Caco-2 (cell line): ENCODE measurements at regions not wholly inside any gene's neighbourhood (a gene's known extent, or its start where the extent isn't known, plus 50 kb on each side); places are given as distances from the start of the nearest gene placed in this dataset.

Experiments used
- BruUV-seq: library from RNA; stranded (reverse); fragments of 400-500 nt; replicated peaks from 2 replicates; lab custom pipeline; 2021; lab: Mats Ljungman, UMichigan
- CTCF ChIA-PET: fragments of 300-600 bp; sonication (Branson Sonifier 250); formaldehyde crosslinking; loops from one replicate; lab custom pipeline; 2022; ENCODE audit warnings: antibody characterized with exemption; lab: Charles Lee
- POLR2A ChIA-PET: fragments of 300-600 bp; sonication (Branson Sonifier 250); formaldehyde crosslinking; loops from one replicate; lab custom pipeline; 2022; ENCODE audit warnings: antibody characterized with exemption; lab: Charles Lee
- DNase-seq, 2 experiments: peaks; one replicate each; pipeline versions ENCODE4 v3.0.0 to v3.0.0-alpha.2; 2020 to 2022
- H3K27me3 ChIP-seq: replicated peaks from 2 replicates; pipeline ENCODE4 v1.6.0; 2011; ENCODE audit warnings: low read length; ENCODE audit not compliant: control insufficient read depth, insufficient read depth
- H3K36me3 ChIP-seq: 2 replicates; pipeline ENCODE4 v1.5.1; 2011; ENCODE audit warnings: low read length; ENCODE audit not compliant: control insufficient read depth, insufficient read depth
- H3K4me1 ChIP-seq: fragments of 250-450 bp; sonication (Bioruptor Pico); 2 replicates; pipeline ENCODE4 v1.5.1; 2020; ENCODE audit warnings: mild to moderate bottlenecking
- H3K4me3 ChIP-seq: 2 replicates; pipeline ENCODE4 v1.5.1; 2011; ENCODE audit warnings: low read depth, mild to moderate bottlenecking, control low read depth, low read length
- H3K9me3 ChIP-seq: fragments of 250-450 bp; sonication (Bioruptor Pico); 2 replicates; pipeline ENCODE4 v1.5.1; 2020; ENCODE audit warnings: mild to moderate bottlenecking, moderate library complexity
- H3K27ac Mint-ChIP-seq: one replicate; pipeline ENCODE4 v1.8.0; 2022; ENCODE audit warnings: mixed read lengths; ENCODE audit not compliant: unreplicated experiment
- H3K27me3 Mint-ChIP-seq: one replicate; pipeline ENCODE4 v1.8.0; 2022; ENCODE audit warnings: mixed read lengths; ENCODE audit not compliant: insufficient read depth, unreplicated experiment
- H3K36me3 Mint-ChIP-seq: one replicate; pipeline ENCODE4 v1.8.0; 2022; ENCODE audit warnings: mild to moderate bottlenecking, mixed read lengths; ENCODE audit not compliant: insufficient read depth, unreplicated experiment
- H3K4me1 Mint-ChIP-seq: one replicate; pipeline ENCODE4 v1.8.0; 2022; ENCODE audit warnings: low read depth, mixed read lengths; ENCODE audit not compliant: unreplicated experiment
- H3K4me3 Mint-ChIP-seq: one replicate; pipeline ENCODE4 v1.8.0; 2022; ENCODE audit warnings: mild to moderate bottlenecking, moderate library complexity, mixed read lengths; ENCODE audit not compliant: unreplicated experiment
- H3K9me3 Mint-ChIP-seq: one replicate; pipeline ENCODE4 v1.8.0; 2022; ENCODE audit warnings: mixed read lengths; ENCODE audit not compliant: unreplicated experiment
- intact Hi-C: fragments of 100-400 bp; cut with micrococcal nuclease; formaldehyde crosslinking; loops from one replicate; pipeline ENCODE4 v1.10.0; 2022; ENCODE audit not compliant: unreplicated experiment
- TF ChIP-seq, protein P1 (sequence below), 2 experiments: fragments of 200-600 bp in 1 of 2; IDR thresholded peaks; 1 replicate in 1 of 2; 2 replicates in 1 of 2; pipeline versions ENCODE4 v1.5.1 to v1.8.0; 2011 to 2022; ENCODE audit warnings: antibody characterized with exemption in 1 of 2, control low read depth in 1 of 2, inconsistent platforms in 1 of 2, low read depth in 1 of 2, low read length in 1 of 2, mild to moderate bottlenecking in 1 of 2, moderate library complexity in 1 of 2; ENCODE audit not compliant: insufficient read depth in 1 of 2, severe bottlenecking in 1 of 2, unreplicated experiment in 1 of 2

- H3K27ac Mint-ChIP-seq: no peak overlapping the region
- Histone ChIP-seq H3K27me3 (no peaks in the 10 kb centered on the region), H3K4me3 (no peak overlapping the region), H3K36me3 (no peaks in the 10 kb centered on the region), H3K9me3 (no peaks in the 10 kb centered on the region), H3K4me1 (peaks cover 19% of the 10 kb centered on the region)
- no peaks in the 10 kb centered on the region for H3K9me3 Mint-ChIP-seq
- ChIA-PET CTCF (interaction anchor here (0.6 to 1.6 kb wide), 4 partner anchors 9 to 188 kb away, joined by 3 to 12 read pairs (median 6); no protein-coding TSS in a partner anchor), POLR2A (no interaction called here)
- TF ChIP-seq, protein P1, sequence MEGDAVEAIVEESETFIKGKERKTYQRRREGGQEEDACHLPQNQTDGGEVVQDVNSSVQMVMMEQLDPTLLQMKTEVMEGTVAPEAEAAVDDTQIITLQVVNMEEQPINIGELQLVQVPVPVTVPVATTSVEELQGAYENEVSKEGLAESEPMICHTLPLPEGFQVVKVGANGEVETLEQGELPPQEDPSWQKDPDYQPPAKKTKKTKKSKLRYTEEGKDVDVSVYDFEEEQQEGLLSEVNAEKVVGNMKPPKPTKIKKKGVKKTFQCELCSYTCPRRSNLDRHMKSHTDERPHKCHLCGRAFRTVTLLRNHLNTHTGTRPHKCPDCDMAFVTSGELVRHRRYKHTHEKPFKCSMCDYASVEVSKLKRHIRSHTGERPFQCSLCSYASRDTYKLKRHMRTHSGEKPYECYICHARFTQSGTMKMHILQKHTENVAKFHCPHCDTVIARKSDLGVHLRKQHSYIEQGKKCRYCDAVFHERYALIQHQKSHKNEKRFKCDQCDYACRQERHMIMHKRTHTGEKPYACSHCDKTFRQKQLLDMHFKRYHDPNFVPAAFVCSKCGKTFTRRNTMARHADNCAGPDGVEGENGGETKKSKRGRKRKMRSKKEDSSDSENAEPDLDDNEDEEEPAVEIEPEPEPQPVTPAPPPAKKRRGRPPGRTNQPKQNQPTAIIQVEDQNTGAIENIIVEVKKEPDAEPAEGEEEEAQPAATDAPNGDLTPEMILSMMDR (IDR thresholded peaks at IDR 0.05; ENCODE audit: insufficient read depth in 1 of 2, low read depth in 1 of 2, low read length in 1 of 2, severe bottlenecking in 1 of 2, unreplicated experiment in 1 of 2): peak; percentile 71 to 75
- peaks cover 8% of the 10 kb centered on the region for H3K4me1 Mint-ChIP-seq
- no peaks in the 10 kb centered on the region for H3K36me3 Mint-ChIP-seq
- peak in 1 of 2 experiments; percentile 48 for DNase-seq
- H3K27me3 Mint-ChIP-seq: no peaks in the 10 kb centered on the region
- BruUV-seq: no TSS peak
- H3K4me3 Mint-ChIP-seq: no peak overlapping the region
- intact Hi-C loops: loop anchor here (2.0 to 5.0 kb wide), 2 partner anchors 123 to 188 kb away; no protein-coding TSS in a partner anchor
These were observed 70.4 kb upstream of the SNX2 start for GRCh38 chr5:122704247-122705036.

- no peaks in the 10 kb centered on the region for H3K36me3 ChIP-seq
- H3K4me1 Mint-ChIP-seq: peaks cover 8% of the 10 kb centered on the region
- H3K27me3 Mint-ChIP-seq: no peaks in the 10 kb centered on the region
- BruUV-seq: no TSS peak
- TF ChIP-seq, protein P1 (IDR thresholded peaks at IDR 0.05; ENCODE audit: insufficient read depth in 1 of 2, low read depth in 1 of 2, low read length in 1 of 2, severe bottlenecking in 1 of 2, unreplicated experiment in 1 of 2): no peak
- no peaks in the 10 kb centered on the region for H3K27me3 ChIP-seq
- H3K4me1 ChIP-seq: peaks cover 19% of the 10 kb centered on the region
- intact Hi-C loops: loop anchor here (2.0 kb wide), 1 partner anchor 189 kb away; no protein-coding TSS in a partner anchor
- no peak overlapping the region for H3K27ac Mint-ChIP-seq
- no peak overlapping the region for H3K4me3 ChIP-seq
- CTCF ChIA-PET: interaction anchor here (0.5 kb wide), 1 partner anchor 642 kb away, joined by 3 read pairs; no protein-coding TSS in a partner anchor
- H3K36me3 Mint-ChIP-seq: no peaks in the 10 kb centered on the region
- DNase-seq: peak; percentile 11 to 41
- no peak overlapping the region for H3K4me3 Mint-ChIP-seq
- no peaks in the 10 kb centered on the region for H3K9me3 Mint-ChIP-seq
- no peaks in the 10 kb centered on the region for H3K9me3 ChIP-seq
- POLR2A ChIA-PET: no interaction called here
These were observed 69.0 kb upstream of the SNX2 start for GRCh38 chr5:122705851-122706250.

DNA sequence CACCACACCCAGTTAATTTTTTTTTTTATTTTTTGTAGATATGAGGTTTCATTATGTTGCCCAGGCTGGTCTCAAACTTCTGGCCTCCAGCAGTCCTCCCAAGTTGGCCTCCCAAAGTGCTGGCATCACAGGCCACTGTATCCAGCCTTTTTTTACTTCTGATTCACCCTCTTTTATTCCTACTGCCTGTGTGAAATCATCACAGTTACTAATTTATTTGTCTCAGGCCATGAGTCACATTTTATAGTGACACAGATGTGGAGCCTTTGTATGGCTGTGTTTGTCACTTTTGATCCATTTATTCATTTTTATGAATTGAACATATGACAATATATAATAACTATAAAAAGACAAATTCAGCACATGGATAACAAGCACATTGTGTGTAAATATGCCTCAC, 67.1 kb upstream of the SNX2 start:
- intact Hi-C loops: no loop called here
- H3K27me3 Mint-ChIP-seq: no peaks in the 10 kb centered on the region
- no peak overlapping the region for H3K4me3 ChIP-seq
- no peak for DNase-seq
- ChIA-PET CTCF (no interaction called here), POLR2A (no interaction called here)
- H3K4me1 ChIP-seq: peaks cover 19% of the 10 kb centered on the region
- TF ChIP-seq, protein P1 (IDR thresholded peaks at IDR 0.05; ENCODE audit: insufficient read depth in 1 of 2, low read depth in 1 of 2, low read length in 1 of 2, severe bottlenecking in 1 of 2, unreplicated experiment in 1 of 2): no peak
- no peaks in the 10 kb centered on the region for H3K9me3 ChIP-seq
- no peaks in the 10 kb centered on the region for H3K9me3 Mint-ChIP-seq
- no peak overlapping the region for H3K4me3 Mint-ChIP-seq
- no peaks in the 10 kb centered on the region for H3K36me3 Mint-ChIP-seq
- no peak overlapping the region for H3K27ac Mint-ChIP-seq
- H3K36me3 ChIP-seq: no peaks in the 10 kb centered on the region
- BruUV-seq: no TSS peak
- peaks cover 8% of the 10 kb centered on the region for H3K4me1 Mint-ChIP-seq
- H3K27me3 ChIP-seq: no peaks in the 10 kb centered on the region
